ENCODE measurements at regions not wholly inside any gene's neighbourhood (a gene's known extent, or its start where the extent isn't known, plus 50 kb on each side); places are given as distances from the start of the nearest gene placed in this dataset.

DNA sequence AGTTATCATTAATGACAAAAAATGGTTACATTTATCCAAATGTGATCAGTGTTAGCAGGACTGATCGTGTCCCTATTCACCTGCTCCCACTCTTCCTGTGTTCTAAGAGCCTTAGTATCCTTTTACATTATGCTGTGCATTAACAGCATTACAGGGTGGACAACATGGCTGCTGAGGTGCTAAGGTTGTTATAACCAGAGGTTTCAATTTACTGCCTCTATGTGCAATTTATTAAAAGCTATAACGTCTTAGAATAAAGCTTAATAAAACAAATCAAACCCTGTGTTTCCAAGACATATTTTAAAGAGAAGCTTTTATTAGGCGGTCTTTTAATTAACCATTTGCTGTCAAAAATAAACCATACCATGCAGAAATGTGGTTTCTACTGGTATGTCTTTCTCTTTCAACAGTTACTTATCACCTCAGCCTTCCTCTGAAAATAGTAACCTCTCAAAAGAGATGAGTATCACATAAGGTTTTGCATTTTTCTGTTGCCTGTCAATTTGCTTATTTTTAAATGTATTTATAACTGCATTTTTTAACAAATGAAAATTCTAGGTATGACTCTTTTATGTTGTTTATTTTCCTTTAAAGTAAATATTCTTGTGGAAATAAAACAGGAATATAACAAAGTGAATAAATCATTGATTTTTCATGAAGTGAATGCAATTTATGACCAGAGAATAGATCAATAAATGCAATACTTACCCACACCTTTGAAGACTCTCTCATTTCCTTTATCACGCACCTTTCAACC, 849.8 kb upstream of the SORCS1 start:
- Mint-ChIP-seq H3K27ac (no peak overlapping the region), H3K4me3 (no peak overlapping the region), H3K27me3 (no peaks in the 10 kb centered on the region), H3K9me3 (ENCODE audit: insufficient read depth) (peaks cover 6% of the 10 kb centered on the region), H3K4me1 (no peaks in the 10 kb centered on the region)
- H3K27me3 ChIP-seq (replicated peaks in 1 of 4; ENCODE audit: control extremely low read depth in 1 of 4, control insufficient read depth in 3 of 4, insufficient read depth in 4 of 4, low read length in 3 of 4): no peaks in the 10 kb centered on the region
- TF ChIP-seq, protein P1, sequence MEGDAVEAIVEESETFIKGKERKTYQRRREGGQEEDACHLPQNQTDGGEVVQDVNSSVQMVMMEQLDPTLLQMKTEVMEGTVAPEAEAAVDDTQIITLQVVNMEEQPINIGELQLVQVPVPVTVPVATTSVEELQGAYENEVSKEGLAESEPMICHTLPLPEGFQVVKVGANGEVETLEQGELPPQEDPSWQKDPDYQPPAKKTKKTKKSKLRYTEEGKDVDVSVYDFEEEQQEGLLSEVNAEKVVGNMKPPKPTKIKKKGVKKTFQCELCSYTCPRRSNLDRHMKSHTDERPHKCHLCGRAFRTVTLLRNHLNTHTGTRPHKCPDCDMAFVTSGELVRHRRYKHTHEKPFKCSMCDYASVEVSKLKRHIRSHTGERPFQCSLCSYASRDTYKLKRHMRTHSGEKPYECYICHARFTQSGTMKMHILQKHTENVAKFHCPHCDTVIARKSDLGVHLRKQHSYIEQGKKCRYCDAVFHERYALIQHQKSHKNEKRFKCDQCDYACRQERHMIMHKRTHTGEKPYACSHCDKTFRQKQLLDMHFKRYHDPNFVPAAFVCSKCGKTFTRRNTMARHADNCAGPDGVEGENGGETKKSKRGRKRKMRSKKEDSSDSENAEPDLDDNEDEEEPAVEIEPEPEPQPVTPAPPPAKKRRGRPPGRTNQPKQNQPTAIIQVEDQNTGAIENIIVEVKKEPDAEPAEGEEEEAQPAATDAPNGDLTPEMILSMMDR (IDR thresholded peaks at IDR 0.05): no peak
- TF ChIP-seq EZH2 (IDR thresholded peaks at IDR 0.05; ENCODE audit: borderline replicate concordance, insufficient read depth, low read depth, low read length, poor library complexity, severe bottlenecking): no peak
- no CpG with 5 or more reads among the region's 4 CpGs for WGBS (ENCODE audit: insufficient coverage)
- H3K4me2 ChIP-seq (replicated peaks; ENCODE audit: low read depth, low read length, poor library complexity, severe bottlenecking): no peak overlapping the region
- ChIA-PET CTCF (no interaction called here), POLR2A (no interaction called here)
- no peak overlapping the region for H3K9ac ChIP-seq (ENCODE audit: low read length)
- no peaks in the 10 kb centered on the region for H3K36me3 ChIP-seq (replicated peaks in 1 of 2; ENCODE audit: control extremely low read depth in 1 of 2, control insufficient read depth in 1 of 2, extremely low read depth in 1 of 2, insufficient read depth in 2 of 2, low read length in 1 of 2)
- H2AFZ ChIP-seq (ENCODE audit: insufficient read depth, low read depth, low read length, poor library complexity, severe bottlenecking): no peak overlapping the region
- DNase-seq (no peak), ATAC-seq (ENCODE audit: low read depth) (no peak)
- no peaks in the 10 kb centered on the region for H3K79me2 ChIP-seq (ENCODE audit: control insufficient read depth, insufficient read depth, low read length)
- H3K4me1 ChIP-seq (ENCODE audit: control insufficient read depth in 2 of 2, insufficient read depth in 2 of 2, low read length in 2 of 2): no peaks in the 10 kb centered on the region
- no peak overlapping the region for H3K4me3 ChIP-seq (ENCODE audit: control extremely low read depth in 1 of 5, extremely low read depth in 1 of 5, insufficient read depth in 1 of 5, low read depth in 2 of 5, low read length in 4 of 5)
- H3K9me3 ChIP-seq (ENCODE audit: control extremely low read depth in 1 of 3, control insufficient read depth in 2 of 3, insufficient read depth in 1 of 3, low read length in 2 of 3): peaks cover 0 to 4% (median 3%) of the 10 kb centered on the region in 3 donors
- intact Hi-C loops (cut with micrococcal nuclease): no loop called here
- no peaks in the 10 kb centered on the region for H4K20me1 ChIP-seq (ENCODE audit: control insufficient read depth, insufficient read depth, low read length, poor library complexity, severe bottlenecking)
- H3K27ac ChIP-seq (ENCODE audit: low read length in 2 of 2): no peak overlapping the region

- Histone ChIP-seq H4K20me1 (ENCODE audit: control insufficient read depth, insufficient read depth, low read length, poor library complexity, severe bottlenecking) (no peaks in the 10 kb centered on the region), H3K27ac (ENCODE audit: low read length in 2 of 2) (no peak overlapping the region), H2AFZ (ENCODE audit: insufficient read depth, low read depth, low read length, poor library complexity, severe bottlenecking) (no peak overlapping the region), H3K27me3 (replicated peaks in 1 of 4; ENCODE audit: control extremely low read depth in 1 of 4, control insufficient read depth in 3 of 4, insufficient read depth in 4 of 4, low read length in 3 of 4) (no peaks in the 10 kb centered on the region), H3K79me2 (ENCODE audit: control insufficient read depth, insufficient read depth, low read length) (no peaks in the 10 kb centered on the region), H3K4me2 (replicated peaks; ENCODE audit: low read depth, low read length, poor library complexity, severe bottlenecking) (no peak overlapping the region), H3K4me1 (ENCODE audit: control insufficient read depth in 2 of 2, insufficient read depth in 2 of 2, low read length in 2 of 2) (no peaks in the 10 kb centered on the region), H3K9ac (ENCODE audit: low read length) (no peak overlapping the region), H3K36me3 (replicated peaks in 1 of 2; ENCODE audit: control extremely low read depth in 1 of 2, control insufficient read depth in 1 of 2, extremely low read depth in 1 of 2, insufficient read depth in 2 of 2, low read length in 1 of 2) (no peaks in the 10 kb centered on the region), H3K4me3 (ENCODE audit: control extremely low read depth in 1 of 5, extremely low read depth in 1 of 5, insufficient read depth in 1 of 5, low read depth in 2 of 5, low read length in 4 of 5) (no peak overlapping the region), H3K9me3 (ENCODE audit: control extremely low read depth in 1 of 3, control insufficient read depth in 2 of 3, insufficient read depth in 1 of 3, low read length in 2 of 3) (peaks cover 0 to 6% (median 0%) of the 10 kb centered on the region in 3 donors)
- ChIA-PET CTCF (no interaction called here), POLR2A (no interaction called here)
- no peak for DNase-seq
- intact Hi-C loops (cut with micrococcal nuclease): no loop called here
- Mint-ChIP-seq H3K27ac (no peak overlapping the region), H3K4me1 (no peaks in the 10 kb centered on the region), H3K9me3 (ENCODE audit: insufficient read depth) (peaks cover 4% of the 10 kb centered on the region), H3K27me3 (no peaks in the 10 kb centered on the region), H3K4me3 (no peak overlapping the region)
- TF ChIP-seq EZH2 (IDR thresholded peaks at IDR 0.05; ENCODE audit: borderline replicate concordance, insufficient read depth, low read depth, low read length, poor library complexity, severe bottlenecking): no peak
- TF ChIP-seq, protein P1 (IDR thresholded peaks at IDR 0.05): no peak
- no peak for ATAC-seq (ENCODE audit: low read depth)
These were observed 841.1 kb upstream of the SORCS1 start for GRCh38 chr10:108005627-108006026.

Data from B cell (primary cell).